ENCODE measurements at regions not wholly inside any gene's neighbourhood (a gene's known extent, or its start where the extent isn't known, plus 50 kb on each side); places are given as distances from the start of the nearest gene placed in this dataset.

DNA sequence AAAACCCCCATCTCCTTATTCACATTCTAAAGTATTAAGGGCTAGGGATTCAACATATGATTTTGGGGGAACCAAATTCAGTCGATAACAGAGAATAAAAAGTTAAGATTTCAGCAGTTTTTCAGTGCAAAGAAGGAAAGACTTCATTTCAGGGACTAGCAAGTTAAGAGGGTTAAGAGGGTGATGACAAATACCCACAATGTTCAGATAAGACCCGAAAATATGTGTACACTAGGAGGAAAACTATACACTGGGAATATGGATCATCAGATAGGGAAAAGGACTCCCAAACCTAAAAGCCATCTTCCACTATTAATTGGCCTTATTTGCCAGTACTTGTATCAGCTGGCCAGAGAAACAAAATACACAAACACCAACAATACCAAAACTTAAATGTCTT, 824.2 kb downstream of the SLC16A7 start:
- DNase-seq (ENCODE audit: low read depth): no peak
- H3K4me3 ChIP-seq (ENCODE audit: low read depth, low read length): no peak overlapping the region
- TF ChIP-seq, protein P1, sequence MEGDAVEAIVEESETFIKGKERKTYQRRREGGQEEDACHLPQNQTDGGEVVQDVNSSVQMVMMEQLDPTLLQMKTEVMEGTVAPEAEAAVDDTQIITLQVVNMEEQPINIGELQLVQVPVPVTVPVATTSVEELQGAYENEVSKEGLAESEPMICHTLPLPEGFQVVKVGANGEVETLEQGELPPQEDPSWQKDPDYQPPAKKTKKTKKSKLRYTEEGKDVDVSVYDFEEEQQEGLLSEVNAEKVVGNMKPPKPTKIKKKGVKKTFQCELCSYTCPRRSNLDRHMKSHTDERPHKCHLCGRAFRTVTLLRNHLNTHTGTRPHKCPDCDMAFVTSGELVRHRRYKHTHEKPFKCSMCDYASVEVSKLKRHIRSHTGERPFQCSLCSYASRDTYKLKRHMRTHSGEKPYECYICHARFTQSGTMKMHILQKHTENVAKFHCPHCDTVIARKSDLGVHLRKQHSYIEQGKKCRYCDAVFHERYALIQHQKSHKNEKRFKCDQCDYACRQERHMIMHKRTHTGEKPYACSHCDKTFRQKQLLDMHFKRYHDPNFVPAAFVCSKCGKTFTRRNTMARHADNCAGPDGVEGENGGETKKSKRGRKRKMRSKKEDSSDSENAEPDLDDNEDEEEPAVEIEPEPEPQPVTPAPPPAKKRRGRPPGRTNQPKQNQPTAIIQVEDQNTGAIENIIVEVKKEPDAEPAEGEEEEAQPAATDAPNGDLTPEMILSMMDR (IDR thresholded peaks at IDR 0.05; ENCODE audit: low read depth, low read length, missing control alignments): no peak

DNA sequence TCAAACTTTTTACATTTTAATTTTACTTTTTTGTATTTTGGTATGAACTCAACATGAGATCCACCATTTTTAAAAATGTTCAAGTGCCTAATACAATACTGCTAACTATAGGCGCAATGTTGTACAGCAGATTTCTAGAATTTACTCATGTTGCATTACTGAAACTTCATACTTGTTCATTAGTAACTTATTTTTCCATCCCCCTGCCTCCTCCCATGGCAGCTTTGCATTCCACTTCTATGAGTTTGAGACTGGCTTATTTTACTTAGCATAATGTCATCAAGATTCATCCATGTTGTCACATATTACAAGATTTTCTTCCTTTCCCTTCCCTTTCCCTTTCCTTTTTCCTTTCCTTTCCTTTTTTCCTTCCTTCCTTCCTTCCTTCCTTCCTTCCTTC, 825.9 kb downstream of the SLC16A7 start:
- no peak overlapping the region for H3K4me3 ChIP-seq (ENCODE audit: low read depth, low read length)
- no peak for DNase-seq (ENCODE audit: low read depth)

DNA sequence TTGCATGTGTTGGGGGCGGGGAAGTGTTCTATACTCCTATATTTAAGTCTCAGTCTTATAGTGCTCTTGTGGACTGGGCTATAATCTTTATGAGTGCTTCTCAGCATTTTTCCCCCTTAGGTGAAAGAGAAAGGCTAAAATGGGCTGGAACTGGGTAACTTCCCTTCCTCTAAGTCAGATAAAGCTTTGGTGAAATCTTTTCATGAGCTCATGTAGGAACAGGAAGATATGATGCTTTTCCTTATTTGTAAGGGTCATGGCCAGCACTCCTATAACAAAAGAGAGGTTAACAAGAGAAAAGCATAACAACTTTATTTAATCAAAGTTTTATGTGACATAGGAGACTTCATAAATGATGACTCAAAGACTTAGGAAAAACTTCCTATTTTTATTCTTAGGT, 841.5 kb downstream of the SLC16A7 start:
- no peak for DNase-seq (ENCODE audit: low read depth)

More for the DNA sequence above, 825.9 kb downstream of the SLC16A7 start:
- TF ChIP-seq, protein P1 (IDR thresholded peaks at IDR 0.05; ENCODE audit: low read depth, low read length, missing control alignments): no peak

DNA sequence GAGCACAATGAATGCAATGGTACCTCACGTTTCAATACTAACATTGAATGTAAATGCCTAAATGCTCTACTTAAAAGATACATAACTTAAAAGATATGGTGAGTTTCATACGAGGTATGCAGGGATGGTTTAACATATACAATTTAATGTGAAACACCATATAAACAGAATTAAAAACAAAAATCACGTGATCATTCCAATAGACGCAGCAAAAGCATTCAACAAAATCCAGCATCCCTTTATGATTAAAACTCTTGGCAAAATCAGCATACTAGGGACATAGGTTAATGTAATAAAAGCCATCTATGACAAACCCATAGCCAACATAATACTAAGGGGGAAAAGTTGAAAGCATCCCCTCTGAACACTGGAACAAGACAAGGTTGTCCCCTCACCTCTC, 845.7 kb downstream of the SLC16A7 start:
- no peak for DNase-seq (ENCODE audit: low read depth)
- TF ChIP-seq, protein P1 (IDR thresholded peaks at IDR 0.05; ENCODE audit: low read depth, low read length, missing control alignments): no peak
- H3K4me3 ChIP-seq (ENCODE audit: low read depth, low read length): no peak overlapping the region

More for the DNA sequence above, 841.5 kb downstream of the SLC16A7 start:
- H3K4me3 ChIP-seq (ENCODE audit: low read depth, low read length): no peak overlapping the region
- TF ChIP-seq, protein P1 (IDR thresholded peaks at IDR 0.05; ENCODE audit: low read depth, low read length, missing control alignments): no peak

DNA sequence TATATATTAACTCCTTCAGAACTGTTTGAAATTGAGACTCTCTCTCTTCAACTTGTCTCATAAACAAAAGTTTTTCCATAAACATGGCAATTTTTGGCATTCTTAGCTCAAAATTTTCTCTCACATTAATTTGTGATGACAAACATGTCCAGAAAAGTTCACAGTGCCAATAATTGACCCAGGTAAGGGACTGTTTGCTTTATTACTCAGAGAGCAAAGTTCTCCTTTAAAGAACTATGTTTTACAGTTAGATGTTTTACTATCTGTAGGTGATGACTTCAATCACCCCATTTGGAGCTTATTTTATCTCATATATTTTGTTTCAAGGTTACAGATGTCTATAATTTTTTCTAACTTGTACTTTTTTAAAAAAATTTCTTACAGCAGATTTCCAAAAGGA, 855.6 kb downstream of the SLC16A7 start:
- no peak overlapping the region for H3K4me3 ChIP-seq (ENCODE audit: low read depth, low read length)
- no peak for DNase-seq (ENCODE audit: low read depth)
- TF ChIP-seq, protein P1 (IDR thresholded peaks at IDR 0.05; ENCODE audit: low read depth, low read length, missing control alignments): no peak

DNA sequence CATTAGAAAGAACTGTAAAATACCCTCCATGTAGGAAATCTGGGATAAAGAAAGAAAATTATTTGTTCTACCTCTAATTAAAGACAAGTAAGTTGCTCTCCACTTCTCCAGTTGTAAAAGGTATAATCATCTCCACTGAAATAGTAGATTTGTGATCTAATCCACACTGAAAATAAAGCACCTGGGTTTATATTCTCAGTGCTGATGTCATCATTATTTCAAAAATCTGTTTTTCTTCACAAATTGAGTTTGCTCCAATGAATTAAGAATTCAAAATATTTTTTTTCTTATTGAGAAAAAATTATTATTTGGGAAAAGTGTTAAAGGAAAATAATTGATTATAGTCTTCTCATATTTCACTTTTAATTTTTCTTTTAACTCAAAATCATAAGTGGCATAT, 869.2 kb downstream of the SLC16A7 start:
- DNase-seq (ENCODE audit: low read depth): no peak
- TF ChIP-seq, protein P1 (IDR thresholded peaks at IDR 0.05; ENCODE audit: low read depth, low read length, missing control alignments): no peak
- H3K4me3 ChIP-seq (ENCODE audit: low read depth, low read length): no peak overlapping the region

DNA sequence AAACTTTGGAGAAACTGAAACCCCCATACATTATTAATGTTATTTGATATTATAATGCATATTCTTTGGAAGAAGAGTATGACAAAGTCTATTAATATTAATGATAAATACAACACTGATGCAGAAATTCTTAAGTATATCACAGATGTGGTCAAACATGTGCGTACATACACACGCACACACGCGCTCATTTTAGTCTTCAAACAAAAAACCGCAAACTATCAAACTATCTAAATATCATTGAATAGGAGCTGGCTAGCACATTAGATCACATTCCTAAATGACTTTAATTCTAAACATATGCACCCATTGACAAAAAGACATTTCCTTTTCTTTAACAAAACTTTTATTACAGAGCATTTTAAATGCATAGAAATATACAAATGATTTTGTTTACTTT, 872.7 kb downstream of the SLC16A7 start:
- H3K4me3 ChIP-seq (ENCODE audit: low read depth, low read length): no peak overlapping the region
- TF ChIP-seq, protein P1 (IDR thresholded peaks at IDR 0.05; ENCODE audit: low read depth, low read length, missing control alignments): no peak

More for the DNA sequence above, 872.7 kb downstream of the SLC16A7 start:
- no peak for DNase-seq (ENCODE audit: low read depth)
